ENCODE measurements at regions not wholly inside any gene's neighbourhood (a gene's known extent, or its start where the extent isn't known, plus 50 kb on each side); places are given as distances from the start of the nearest gene placed in this dataset.
A peak's percentile ranks its signal among the peaks of the same experiment; 100 is the strongest.

DNA sequence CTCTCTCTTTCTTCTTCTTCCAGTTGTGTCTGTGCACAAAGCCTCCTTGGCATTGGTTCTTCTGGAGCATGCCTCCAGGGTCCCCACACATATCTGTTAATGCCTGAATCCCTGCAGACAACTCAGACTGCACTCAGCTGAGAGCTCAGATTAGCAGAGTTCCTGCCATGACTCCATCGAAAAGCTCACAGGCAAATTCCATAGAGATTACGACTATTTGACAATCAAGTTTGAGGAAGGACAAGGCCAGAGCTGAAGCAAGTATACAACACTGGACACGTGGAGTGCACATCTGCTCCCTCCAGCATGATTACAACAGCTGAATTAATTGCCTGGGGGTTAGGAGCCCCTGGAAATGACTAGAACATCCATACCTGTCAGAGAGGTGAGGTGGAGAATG, 190.7 kb downstream of the INSIG2 start:
- no peak overlapping the region for H3K27ac ChIP-seq
- H3K4me1 ChIP-seq (ENCODE audit: low read depth): no peaks in the 10 kb centered on the region
- DNase-seq (ENCODE audit: low read depth in 1 of 2, low spot score in 1 of 2): no peak
- TF ChIP-seq, protein P1, sequence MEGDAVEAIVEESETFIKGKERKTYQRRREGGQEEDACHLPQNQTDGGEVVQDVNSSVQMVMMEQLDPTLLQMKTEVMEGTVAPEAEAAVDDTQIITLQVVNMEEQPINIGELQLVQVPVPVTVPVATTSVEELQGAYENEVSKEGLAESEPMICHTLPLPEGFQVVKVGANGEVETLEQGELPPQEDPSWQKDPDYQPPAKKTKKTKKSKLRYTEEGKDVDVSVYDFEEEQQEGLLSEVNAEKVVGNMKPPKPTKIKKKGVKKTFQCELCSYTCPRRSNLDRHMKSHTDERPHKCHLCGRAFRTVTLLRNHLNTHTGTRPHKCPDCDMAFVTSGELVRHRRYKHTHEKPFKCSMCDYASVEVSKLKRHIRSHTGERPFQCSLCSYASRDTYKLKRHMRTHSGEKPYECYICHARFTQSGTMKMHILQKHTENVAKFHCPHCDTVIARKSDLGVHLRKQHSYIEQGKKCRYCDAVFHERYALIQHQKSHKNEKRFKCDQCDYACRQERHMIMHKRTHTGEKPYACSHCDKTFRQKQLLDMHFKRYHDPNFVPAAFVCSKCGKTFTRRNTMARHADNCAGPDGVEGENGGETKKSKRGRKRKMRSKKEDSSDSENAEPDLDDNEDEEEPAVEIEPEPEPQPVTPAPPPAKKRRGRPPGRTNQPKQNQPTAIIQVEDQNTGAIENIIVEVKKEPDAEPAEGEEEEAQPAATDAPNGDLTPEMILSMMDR (IDR thresholded peaks at IDR 0.05; ENCODE audit: low read depth, low read length): no peak
- no peaks in the 10 kb centered on the region for H3K27me3 ChIP-seq
- no peaks in the 10 kb centered on the region for H3K9me3 ChIP-seq (ENCODE audit: low read depth)
- H3K4me3 ChIP-seq: no peak overlapping the region
- H3K36me3 ChIP-seq: no peaks in the 10 kb centered on the region

DNA sequence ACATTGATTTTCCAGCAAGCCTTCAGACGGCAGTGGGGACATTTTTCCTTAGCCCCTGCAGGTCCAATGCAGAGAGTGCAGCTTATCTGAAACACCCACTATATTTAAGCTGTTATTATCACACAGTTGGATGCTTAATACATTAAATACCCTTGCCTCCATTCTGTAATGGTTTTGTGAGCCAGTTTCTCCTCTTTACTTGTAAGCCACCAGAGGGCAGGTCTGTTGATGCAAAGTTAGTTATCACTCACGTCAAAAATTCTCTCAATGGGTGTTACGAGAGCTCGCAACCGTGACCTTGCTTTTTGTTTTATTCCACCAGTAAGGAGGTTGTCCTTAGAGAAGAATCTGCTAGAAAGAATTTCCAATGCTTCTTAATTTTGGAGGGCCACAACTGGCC, 189.8 kb downstream of the INSIG2 start:
- Histone ChIP-seq H3K27me3 (no peaks in the 10 kb centered on the region), H3K4me3 (no peak overlapping the region), H3K27ac (no peak overlapping the region), H3K4me1 (ENCODE audit: low read depth) (no peaks in the 10 kb centered on the region), H3K9me3 (ENCODE audit: low read depth) (no peaks in the 10 kb centered on the region), H3K36me3 (no peaks in the 10 kb centered on the region)
- no peak for DNase-seq (ENCODE audit: low read depth in 1 of 2, low spot score in 1 of 2)
- TF ChIP-seq, protein P1 (IDR thresholded peaks at IDR 0.05; ENCODE audit: low read depth, low read length): no peak

DNA sequence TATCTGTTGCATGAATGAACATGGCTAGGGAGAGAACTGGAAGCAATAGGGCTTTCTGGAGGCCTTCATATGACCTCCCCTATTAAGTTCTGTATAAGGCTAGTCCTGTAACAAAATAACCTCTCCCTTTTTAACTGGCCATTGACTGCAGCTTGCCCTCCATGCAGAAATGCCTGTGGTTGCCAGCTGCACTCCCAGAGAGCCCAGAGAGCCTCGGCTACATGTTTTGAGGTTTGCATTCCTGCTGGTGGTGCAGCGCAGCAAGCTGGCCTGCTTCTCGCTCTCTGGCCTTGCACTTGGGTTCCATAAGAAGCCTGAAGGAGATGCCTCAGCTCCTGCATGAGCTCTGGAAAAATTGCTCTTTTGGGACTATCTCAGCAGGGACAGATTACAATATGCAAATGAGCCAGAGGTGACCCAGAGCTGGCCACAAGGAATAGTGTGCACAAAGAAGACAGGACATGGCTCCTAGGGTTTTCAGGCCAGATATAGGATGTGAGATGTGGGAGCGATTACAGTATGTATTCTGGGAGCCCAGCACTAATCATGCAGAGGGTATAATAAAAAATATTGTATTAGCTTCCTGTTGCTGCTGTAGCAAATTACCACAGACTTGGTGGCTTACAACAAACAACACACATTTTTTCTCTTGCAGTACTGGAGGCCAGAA, 186.7 kb downstream of the INSIG2 start:
- Histone ChIP-seq H3K36me3 (no peaks in the 10 kb centered on the region), H3K4me1 (ENCODE audit: low read depth) (no peaks in the 10 kb centered on the region), H3K9me3 (ENCODE audit: low read depth) (no peaks in the 10 kb centered on the region), H3K27me3 (peaks cover 17% of the 10 kb centered on the region), H3K4me3 (no peak overlapping the region), H3K27ac (no peak overlapping the region)
- no peak for DNase-seq (ENCODE audit: low read depth in 1 of 2, low spot score in 1 of 2)
- TF ChIP-seq, protein P1 (IDR thresholded peaks at IDR 0.05; ENCODE audit: low read depth, low read length): no peak

DNA sequence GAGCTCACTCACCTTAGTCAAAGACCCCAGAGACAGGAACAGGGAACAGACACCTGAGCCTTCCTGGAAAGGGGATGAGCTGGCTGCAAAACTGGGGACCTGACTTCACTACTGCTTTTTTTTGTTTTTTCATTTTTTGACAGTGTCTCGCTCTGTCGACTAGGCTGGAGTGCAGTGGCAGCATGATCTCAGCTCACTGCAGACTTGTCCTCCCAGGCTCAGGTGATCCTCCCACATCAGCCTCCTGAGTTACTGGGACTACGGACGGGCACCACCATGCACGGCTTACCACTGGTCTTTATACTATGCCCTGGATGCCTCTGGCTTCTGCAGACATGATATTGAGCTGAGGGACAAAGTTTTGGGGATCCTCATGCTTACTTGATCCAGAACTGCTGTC, 184.1 kb downstream of the INSIG2 start:
- TF ChIP-seq, protein P1 (IDR thresholded peaks at IDR 0.05; ENCODE audit: low read depth, low read length): no peak
- H3K36me3 ChIP-seq: no peaks in the 10 kb centered on the region
- H3K4me1 ChIP-seq (ENCODE audit: low read depth): no peaks in the 10 kb centered on the region
- H3K4me3 ChIP-seq: no peak overlapping the region
- H3K27me3 ChIP-seq: peaks cover 17% of the 10 kb centered on the region
- H3K27ac ChIP-seq: no peak overlapping the region
- H3K9me3 ChIP-seq (ENCODE audit: low read depth): no peaks in the 10 kb centered on the region
- no peak for DNase-seq (ENCODE audit: low read depth in 1 of 2, low spot score in 1 of 2)

DNA sequence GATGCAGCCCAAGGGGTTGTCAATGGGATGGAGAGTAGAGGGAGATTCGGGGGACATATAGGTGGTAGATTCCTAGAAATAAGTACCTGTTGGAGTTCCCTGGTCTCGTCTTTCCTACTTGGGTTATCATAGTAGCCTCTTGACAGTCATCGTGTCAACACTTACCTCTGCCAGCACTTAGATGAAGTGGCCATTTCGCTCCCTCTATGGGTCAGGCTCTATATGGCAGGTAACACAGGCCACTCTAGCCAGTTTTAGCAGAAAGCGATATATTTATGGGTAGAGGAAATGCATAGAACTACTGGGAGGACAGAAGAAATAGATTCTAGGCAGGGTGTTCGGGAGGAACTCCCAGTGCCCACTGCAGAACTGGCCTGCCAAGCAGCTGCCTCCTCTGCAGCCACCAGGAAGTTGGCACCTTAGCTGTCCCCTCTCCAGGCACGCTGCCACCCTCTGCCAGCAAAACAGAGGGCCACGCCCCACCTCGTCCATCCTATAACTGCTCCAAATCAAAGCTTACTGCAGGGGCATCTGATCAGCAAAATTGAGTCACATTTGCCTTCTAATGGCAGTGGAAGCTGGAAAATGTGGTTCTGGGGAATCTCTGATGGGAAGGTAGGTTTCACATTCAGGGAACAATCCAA, 181.3 kb downstream of the INSIG2 start:
- H3K27me3 ChIP-seq: peaks cover 30% of the 10 kb centered on the region
- H3K36me3 ChIP-seq: no peaks in the 10 kb centered on the region
- H3K9me3 ChIP-seq (ENCODE audit: low read depth): no peaks in the 10 kb centered on the region
- no peak overlapping the region for H3K4me3 ChIP-seq
- no peaks in the 10 kb centered on the region for H3K4me1 ChIP-seq (ENCODE audit: low read depth)
- DNase-seq (ENCODE audit: low read depth in 1 of 2, low spot score in 1 of 2): peak in 1 of 2 donors; percentile 27
- TF ChIP-seq, protein P1 (IDR thresholded peaks at IDR 0.05; ENCODE audit: low read depth, low read length): no peak
- no peak overlapping the region for H3K27ac ChIP-seq
